HCT116 (cell line): ENCODE measurements at regions not wholly inside any gene's neighbourhood (a gene's known extent, or its start where the extent isn't known, plus 50 kb on each side); places are given as distances from the start of the nearest gene placed in this dataset.
"Not testable (repeated sequence)": the region's sequence is repeated elsewhere in the genome, so short reads cannot be mapped to it uniquely, and the experiment has no call there.

Experiments used
- ATAC-seq: fragments of 200-7000 bp; cut with Tn5 transposase; 2 replicates; pipeline ENCODE4 v1.9.1; 2020; ENCODE audit warnings: mild to moderate bottlenecking, moderate library complexity
- BruUV-seq: library from RNA; stranded (reverse); fragments of 400-500 nt; replicated peaks from 2 replicates; lab custom pipeline; 2021; lab: Mats Ljungman, UMichigan
- CTCF ChIA-PET: fragments of 300-600 bp; sonication (Branson Sonifier 250); formaldehyde crosslinking; loops from one replicate; lab custom pipeline; 2021; ENCODE audit warnings: antibody characterized with exemption; lab: Charles Lee
- POLR2A ChIA-PET: fragments of 300-600, 350-600 bp; sonication (Branson Sonifier 250); formaldehyde crosslinking; loops from one replicate; lab custom pipeline; 2021; ENCODE audit warnings: antibody characterized with exemption; lab: Charles Lee
- RAD21 ChIA-PET, 2 experiments: fragments of 300-600 bp; sonication (Branson Sonifier 250); formaldehyde crosslinking; loops; one replicate each; lab custom pipeline; 2023; ENCODE audit warnings: low total read pairs in 2 of 2; ENCODE audit not compliant: uncharacterized antibody in 2 of 2, unreplicated experiment in 2 of 2, low non-redundant PET in 1 of 2; lab: Charles Lee
- DNase-seq: peaks from one replicate; pipeline ENCODE4 v3.0.0-alpha.2; 2010; ENCODE audit warnings: low read depth, low spot score
- H2AFZ ChIP-seq: fragments of 200-600 bp; shearing (Covaris generic), sonication (generic); 2 replicates; pipeline ENCODE4 v1.6.1; 2017; ENCODE audit warnings: low read depth, mixed run types, mixed read lengths, antibody characterized with exemption, low read length; ENCODE audit not compliant: poor library complexity, severe bottlenecking
- H3K27ac ChIP-seq: 2 replicates; pipeline ENCODE4 v1.5.1; 2012; ENCODE audit warnings: low read depth, low read length
- H3K27me3 ChIP-seq: fragments of 200-600 bp; sonication (generic); 2 replicates; pipeline ENCODE4 v1.6.1; 2016; ENCODE audit warnings: mixed run types, low read length, mixed read lengths; ENCODE audit not compliant: insufficient read depth
- H3K36me3 ChIP-seq, 2 experiments: fragments of 200-500 bp in 1 of 2; fragments of 200-600 bp in 1 of 2; sonication (Bioruptor generic) in 1 of 2; sonication (generic) in 1 of 2; 2 replicates each; pipeline versions ENCODE4 v1.5.1 to v1.6.1; 2014 to 2016; ENCODE audit warnings: low read length in 2 of 2, inconsistent platforms in 1 of 2, mixed read lengths in 1 of 2, mixed run types in 1 of 2; ENCODE audit not compliant: insufficient read depth in 2 of 2, control insufficient read depth in 1 of 2
- H3K4me1 ChIP-seq, 2 experiments: fragments of 200-600 bp in 1 of 2; sonication (generic) in 1 of 2; 2 replicates each; pipeline versions ENCODE4 v1.5.1 to v1.6.1; 2012 to 2017; ENCODE audit warnings: low read length in 2 of 2, inconsistent platforms in 1 of 2, mild to moderate bottlenecking in 1 of 2, mixed read lengths in 1 of 2, mixed run types in 1 of 2, moderate library complexity in 1 of 2; ENCODE audit not compliant: insufficient read depth in 2 of 2, control insufficient read depth in 1 of 2
- H3K4me2 ChIP-seq: fragments of 200-600 bp; sonication (generic); 2 replicates; pipeline ENCODE4 v1.6.1; 2017; ENCODE audit warnings: mixed run types, low read length, mixed read lengths
- H3K4me3 ChIP-seq, 2 experiments: fragments of 200-600 bp in 1 of 2; sonication (generic) in 1 of 2; replicated peaks in 1 of 2; 2 replicates each; pipeline ENCODE4 v1.5.1; 2011 to 2016; ENCODE audit warnings: low read length in 2 of 2, control low read depth in 1 of 2, low read depth in 1 of 2, mild to moderate bottlenecking in 1 of 2, mixed read lengths in 1 of 2, mixed run types in 1 of 2
- H3K79me2 ChIP-seq: fragments of 200-600 bp; sonication (generic); 2 replicates; pipeline ENCODE4 v1.6.1; 2017; ENCODE audit warnings: mild to moderate bottlenecking, mixed run types, low read length, moderate library complexity, mixed read lengths; ENCODE audit not compliant: insufficient read depth
- H3K9ac ChIP-seq: fragments of 200-600 bp; sonication (generic); 2 replicates; pipeline ENCODE4 v1.6.1; 2016; ENCODE audit warnings: low read length, mixed read lengths
- H3K9me2 ChIP-seq: fragments of 200-600 bp; sonication (generic), shearing (Covaris generic); 2 replicates; pipeline ENCODE4 v1.6.1; 2017; ENCODE audit warnings: mixed run types, mild to moderate bottlenecking, moderate library complexity; ENCODE audit not compliant: insufficient read depth
- H3K9me3 ChIP-seq, 2 experiments: fragments of 200-500 bp in 1 of 2; fragments of 200-600 bp in 1 of 2; sonication (Bioruptor generic) in 1 of 2; sonication (generic) in 1 of 2; 2 replicates each; pipeline ENCODE4 v1.6.1; 2014 to 2017; ENCODE audit warnings: low read length in 2 of 2, mixed read lengths in 2 of 2, inconsistent platforms in 1 of 2, low read depth in 1 of 2, mild to moderate bottlenecking in 1 of 2, mixed run types in 1 of 2, moderate library complexity in 1 of 2; ENCODE audit not compliant: control insufficient read depth in 1 of 2, insufficient read depth in 1 of 2
- H4K20me1 ChIP-seq: fragments of 200-600 bp; sonication (generic), shearing (Covaris generic); 2 replicates; pipeline ENCODE4 v1.6.1; 2017; ENCODE audit warnings: mixed run types, mild to moderate bottlenecking, moderate library complexity; ENCODE audit not compliant: insufficient read depth
- CBX3 ChIP-seq: IDR thresholded peaks from 2 replicates; pipeline ENCODE4 v1.6.1; 2012; ENCODE audit warnings: low read depth
- EGR1 ChIP-seq: IDR thresholded peaks from 2 replicates; pipeline ENCODE4 v1.6.1; 2012; ENCODE audit warnings: low read depth
- FOSL1 ChIP-seq: IDR thresholded peaks from 2 replicates; pipeline ENCODE4 v1.6.1; 2012; ENCODE audit warnings: low read depth
- JUND ChIP-seq: IDR thresholded peaks from 2 replicates; pipeline ENCODE4 v1.6.1; 2012
- SIN3A ChIP-seq: IDR thresholded peaks from 2 replicates; pipeline ENCODE4 v1.6.1; 2012; ENCODE audit warnings: low read depth
- SP1 ChIP-seq: IDR thresholded peaks from 2 replicates; pipeline ENCODE4 v1.6.1; 2012; ENCODE audit warnings: low read depth
- TCF7L2 ChIP-seq: IDR thresholded peaks from 2 replicates; pipeline ENCODE4 v1.7.0; 2011; ENCODE audit warnings: borderline replicate concordance, inconsistent platforms; ENCODE audit not compliant: insufficient read depth, insufficient read length; ENCODE audit errors: extremely low read depth
- YY1 ChIP-seq: IDR thresholded peaks from 2 replicates; pipeline ENCODE4 v1.6.1; 2011; ENCODE audit warnings: low read length, low read depth, moderate library complexity, mild to moderate bottlenecking; ENCODE audit not compliant: insufficient replicate concordance; ENCODE audit errors: extremely low read depth
- intact Hi-C: fragments of 100-400 bp; cut with micrococcal nuclease; formaldehyde crosslinking; loops from 2 replicates; pipeline ENCODE4 v1.10.0; 2022
- TF ChIP-seq, protein P1 (sequence below): IDR thresholded peaks from 2 replicates; pipeline ENCODE4 v1.6.1; 2012
- TF ChIP-seq, protein P2 (sequence below), 3 experiments: fragments of 200-600 bp in 1 of 3; sonication (generic) in 1 of 3; IDR thresholded peaks in 2 of 3; conservative IDR thresholded peaks in 1 of 3; 2 replicates each; pipeline ENCODE4 v1.5.1; 2012 to 2017; ENCODE audit warnings: low read depth in 2 of 3, low read length in 2 of 3, antibody characterized with exemption in 1 of 3, borderline replicate concordance in 1 of 3, control low read depth in 1 of 3, mild to moderate bottlenecking in 1 of 3, mixed read lengths in 1 of 3, mixed run types in 1 of 3, moderate library complexity in 1 of 3; ENCODE audit not compliant: insufficient read depth in 1 of 3

DNA sequence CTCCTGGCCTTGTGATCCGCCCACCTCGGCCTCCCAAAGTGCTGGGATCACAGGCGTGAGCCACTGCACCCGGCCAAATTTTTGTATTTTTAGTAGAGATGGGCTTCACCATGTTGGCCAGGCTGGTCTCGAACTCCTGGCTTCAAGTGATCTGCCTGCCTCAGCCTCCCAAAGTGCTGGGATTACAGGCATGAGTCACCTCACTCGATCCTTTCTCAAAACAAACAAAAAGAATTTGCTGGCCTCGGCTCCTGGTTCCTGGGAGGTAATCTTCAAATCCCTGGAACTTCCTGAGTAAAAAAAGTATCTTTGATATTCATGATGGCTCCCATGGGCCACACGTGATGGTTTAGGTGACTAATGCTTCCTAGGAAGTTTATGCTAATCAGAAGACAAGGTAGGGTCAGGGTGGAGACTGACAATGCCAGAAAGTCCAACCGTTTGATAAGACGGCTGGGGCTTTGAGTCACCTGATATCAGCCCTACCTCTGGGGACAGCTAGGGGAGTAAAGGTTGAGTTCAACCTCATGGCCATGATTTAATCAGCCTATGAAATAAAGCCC, 113.1 kb upstream of the NEK6 start:
- CTCF ChIA-PET: interaction anchor here (1.3 kb wide), 1 partner anchor 18 kb away, joined by 3 read pairs; no protein-coding TSS in a partner anchor
- H3K4me2 ChIP-seq: peak overlapping the region; percentile 59
- not testable (repeated sequence) for H3K27me3 ChIP-seq, H3K36me3 ChIP-seq
- TF ChIP-seq TCF7L2 (peak; percentile 62), SIN3A (peak; percentile 27; the same call in 1 of the 2 replicates), SP1 (peak; percentile 40), YY1 (peak; percentile 56), EGR1 (0 out of 2 replicates have a peak, but pooled peaks have one; percentile 9), CBX3 (peak; percentile 60; the same call in 1 of the 2 replicates), FOSL1 (peak; percentile 49), JUND (peak; percentile 44; the same call in 1 of the 2 replicates)
- TF ChIP-seq, protein P1, sequence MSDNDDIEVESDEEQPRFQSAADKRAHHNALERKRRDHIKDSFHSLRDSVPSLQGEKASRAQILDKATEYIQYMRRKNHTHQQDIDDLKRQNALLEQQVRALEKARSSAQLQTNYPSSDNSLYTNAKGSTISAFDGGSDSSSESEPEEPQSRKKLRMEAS: peak; percentile 52
- TF ChIP-seq, protein P2, sequence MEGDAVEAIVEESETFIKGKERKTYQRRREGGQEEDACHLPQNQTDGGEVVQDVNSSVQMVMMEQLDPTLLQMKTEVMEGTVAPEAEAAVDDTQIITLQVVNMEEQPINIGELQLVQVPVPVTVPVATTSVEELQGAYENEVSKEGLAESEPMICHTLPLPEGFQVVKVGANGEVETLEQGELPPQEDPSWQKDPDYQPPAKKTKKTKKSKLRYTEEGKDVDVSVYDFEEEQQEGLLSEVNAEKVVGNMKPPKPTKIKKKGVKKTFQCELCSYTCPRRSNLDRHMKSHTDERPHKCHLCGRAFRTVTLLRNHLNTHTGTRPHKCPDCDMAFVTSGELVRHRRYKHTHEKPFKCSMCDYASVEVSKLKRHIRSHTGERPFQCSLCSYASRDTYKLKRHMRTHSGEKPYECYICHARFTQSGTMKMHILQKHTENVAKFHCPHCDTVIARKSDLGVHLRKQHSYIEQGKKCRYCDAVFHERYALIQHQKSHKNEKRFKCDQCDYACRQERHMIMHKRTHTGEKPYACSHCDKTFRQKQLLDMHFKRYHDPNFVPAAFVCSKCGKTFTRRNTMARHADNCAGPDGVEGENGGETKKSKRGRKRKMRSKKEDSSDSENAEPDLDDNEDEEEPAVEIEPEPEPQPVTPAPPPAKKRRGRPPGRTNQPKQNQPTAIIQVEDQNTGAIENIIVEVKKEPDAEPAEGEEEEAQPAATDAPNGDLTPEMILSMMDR (IDR thresholded peaks at IDR 0.05 in 2 of 3, conservative IDR thresholded peaks at IDR 0.05 in 1 of 3; ENCODE audit: borderline replicate concordance in 1 of 3, insufficient read depth in 1 of 3, low read depth in 2 of 3, low read length in 2 of 3): 0 out of 6 replicates have a peak, but pooled peaks of 1 of the 3 experiments have one; percentile 23
- TF ChIP-seq, all 23 proteins: peak for 10; not testable (repeated sequence) for 13
- DNase-seq (peak; percentile 86), ATAC-seq (peak; percentile 89)
- H3K9me2 ChIP-seq, H4K20me1 ChIP-seq, H3K9me3 ChIP-seq, H2AFZ ChIP-seq, RAD21 ChIA-PET, intact Hi-C loops, H3K79me2 ChIP-seq, BruUV-seq: not testable (repeated sequence)
- peaks cover 15 to 47% of the 10 kb centered on the region in 2 experiments for H3K4me1 ChIP-seq
- H3K27ac ChIP-seq: peak overlapping the region; percentile 71
- peak overlapping the region; percentile 40; the same call in 1 of the 2 replicates for H3K9ac ChIP-seq
- POLR2A ChIA-PET: interaction anchor here (0.7 kb wide), 1 partner anchor 104 kb away, joined by 3 read pairs; no protein-coding TSS in a partner anchor
- 0 out of 4 replicates have a peak overlapping the region, but pooled peaks of 1 of the 2 experiments have one; percentile 1 for H3K4me3 ChIP-seq
